ENCODE measurements at regions not wholly inside any gene's neighbourhood (a gene's known extent, or its start where the extent isn't known, plus 50 kb on each side); places are given as distances from the start of the nearest gene placed in this dataset.
A peak's percentile ranks its signal among the peaks of the same experiment; 100 is the strongest.

DNA sequence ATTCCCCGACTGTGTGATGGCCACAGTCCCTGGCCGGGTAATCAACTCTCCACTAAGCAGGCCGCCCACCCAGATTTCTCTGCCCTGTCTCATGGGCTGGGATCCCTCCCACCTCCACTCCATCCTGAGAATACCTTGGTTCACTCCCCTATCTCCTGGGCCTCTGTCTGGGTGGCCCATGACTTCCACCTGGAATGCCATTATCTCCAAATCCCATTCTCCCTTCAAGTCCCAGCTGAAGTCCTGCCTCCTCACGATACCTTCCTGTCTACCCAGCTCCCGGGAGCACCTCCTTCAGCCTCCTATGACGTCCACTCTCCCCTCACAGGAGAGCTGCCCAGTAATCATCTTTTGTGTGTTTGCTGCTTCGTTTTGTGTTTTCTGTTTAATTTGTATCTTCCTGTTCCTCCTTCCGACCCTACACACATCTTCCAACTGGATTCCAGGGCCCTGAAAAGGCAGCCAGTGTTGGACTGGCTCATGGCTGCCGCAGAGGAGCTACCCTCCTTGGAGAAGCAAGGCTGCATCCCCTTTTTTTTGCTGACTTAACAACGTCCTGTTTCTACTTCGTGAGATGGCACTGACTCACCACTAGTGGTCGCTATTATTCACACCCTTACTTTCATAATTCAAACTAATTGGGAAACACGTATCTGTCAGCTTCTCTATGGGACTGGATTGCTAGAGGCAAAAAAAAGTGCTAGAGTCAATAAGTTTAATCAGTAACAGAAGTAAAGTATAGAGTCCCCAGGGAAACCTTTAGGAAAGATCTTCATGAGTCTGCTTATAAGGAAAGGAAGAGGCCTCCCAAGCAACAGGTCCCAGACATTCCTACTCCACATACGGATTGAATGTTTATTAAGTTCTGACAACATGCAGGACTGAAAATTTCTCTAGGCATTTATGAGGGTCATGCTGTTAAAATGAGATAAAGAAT, 171.9 kb upstream of the GATA6 start:
- no peak for DNase-seq (ENCODE audit: extremely low read depth, low read depth)
- TF ChIP-seq, protein P1, sequence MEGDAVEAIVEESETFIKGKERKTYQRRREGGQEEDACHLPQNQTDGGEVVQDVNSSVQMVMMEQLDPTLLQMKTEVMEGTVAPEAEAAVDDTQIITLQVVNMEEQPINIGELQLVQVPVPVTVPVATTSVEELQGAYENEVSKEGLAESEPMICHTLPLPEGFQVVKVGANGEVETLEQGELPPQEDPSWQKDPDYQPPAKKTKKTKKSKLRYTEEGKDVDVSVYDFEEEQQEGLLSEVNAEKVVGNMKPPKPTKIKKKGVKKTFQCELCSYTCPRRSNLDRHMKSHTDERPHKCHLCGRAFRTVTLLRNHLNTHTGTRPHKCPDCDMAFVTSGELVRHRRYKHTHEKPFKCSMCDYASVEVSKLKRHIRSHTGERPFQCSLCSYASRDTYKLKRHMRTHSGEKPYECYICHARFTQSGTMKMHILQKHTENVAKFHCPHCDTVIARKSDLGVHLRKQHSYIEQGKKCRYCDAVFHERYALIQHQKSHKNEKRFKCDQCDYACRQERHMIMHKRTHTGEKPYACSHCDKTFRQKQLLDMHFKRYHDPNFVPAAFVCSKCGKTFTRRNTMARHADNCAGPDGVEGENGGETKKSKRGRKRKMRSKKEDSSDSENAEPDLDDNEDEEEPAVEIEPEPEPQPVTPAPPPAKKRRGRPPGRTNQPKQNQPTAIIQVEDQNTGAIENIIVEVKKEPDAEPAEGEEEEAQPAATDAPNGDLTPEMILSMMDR (IDR thresholded peaks at IDR 0.05; ENCODE audit: low read depth, low read length) = peak; percentile 78

DNA sequence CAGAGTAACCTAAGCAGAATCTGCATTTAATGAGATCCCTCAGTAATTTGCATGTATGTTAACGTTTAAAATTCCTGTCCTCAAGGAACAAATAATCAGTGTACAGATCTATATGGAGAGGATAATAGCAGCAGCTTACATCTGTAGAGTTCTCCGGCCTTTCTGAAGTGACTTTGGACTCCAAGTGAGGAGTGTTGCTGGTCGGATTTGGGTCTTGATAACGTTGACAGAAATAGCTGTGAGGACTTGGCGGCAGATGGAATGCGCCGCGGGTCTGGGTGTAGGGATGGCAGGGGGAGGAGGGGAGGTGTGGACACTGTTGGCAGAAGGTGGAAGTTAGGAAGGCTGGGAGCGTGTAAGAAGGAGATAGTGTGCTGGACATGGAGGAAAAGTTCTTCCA, 170.9 kb upstream of the GATA6 start:
- TF ChIP-seq, protein P1 (IDR thresholded peaks at IDR 0.05; ENCODE audit: low read depth, low read length) = no peak
- DNase-seq (ENCODE audit: extremely low read depth, low read depth) = no peak

DNA sequence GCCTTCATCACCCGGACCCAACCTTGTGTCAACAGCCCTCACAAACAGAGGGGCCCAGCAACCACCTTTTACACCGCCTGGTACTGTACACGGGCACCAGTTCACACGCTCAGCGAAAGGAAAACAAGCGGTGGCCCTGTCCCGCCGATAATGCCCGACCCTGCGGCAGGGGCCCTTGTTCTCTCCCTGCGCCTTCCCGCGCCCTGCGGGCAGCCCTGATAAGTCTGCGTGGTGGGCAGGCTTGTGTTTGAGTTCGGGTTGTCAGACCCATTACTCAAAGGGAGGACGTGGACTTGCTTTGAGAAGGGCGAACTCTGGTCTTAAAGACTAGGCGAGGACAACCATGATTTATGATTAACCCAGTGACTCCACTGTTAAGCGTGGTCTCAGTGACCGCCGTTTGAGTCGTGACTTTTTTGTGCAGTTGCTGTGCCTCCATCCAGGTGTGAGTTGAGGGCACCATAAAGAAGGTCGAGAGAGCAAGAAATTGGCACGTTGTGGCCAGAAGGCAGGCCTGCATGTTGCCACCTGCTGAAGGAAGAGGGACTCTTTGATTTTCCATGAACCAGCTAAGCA, 167.4 kb upstream of the GATA6 start:
- TF ChIP-seq, protein P1 (IDR thresholded peaks at IDR 0.05; ENCODE audit: low read depth, low read length) = no peak

DNA sequence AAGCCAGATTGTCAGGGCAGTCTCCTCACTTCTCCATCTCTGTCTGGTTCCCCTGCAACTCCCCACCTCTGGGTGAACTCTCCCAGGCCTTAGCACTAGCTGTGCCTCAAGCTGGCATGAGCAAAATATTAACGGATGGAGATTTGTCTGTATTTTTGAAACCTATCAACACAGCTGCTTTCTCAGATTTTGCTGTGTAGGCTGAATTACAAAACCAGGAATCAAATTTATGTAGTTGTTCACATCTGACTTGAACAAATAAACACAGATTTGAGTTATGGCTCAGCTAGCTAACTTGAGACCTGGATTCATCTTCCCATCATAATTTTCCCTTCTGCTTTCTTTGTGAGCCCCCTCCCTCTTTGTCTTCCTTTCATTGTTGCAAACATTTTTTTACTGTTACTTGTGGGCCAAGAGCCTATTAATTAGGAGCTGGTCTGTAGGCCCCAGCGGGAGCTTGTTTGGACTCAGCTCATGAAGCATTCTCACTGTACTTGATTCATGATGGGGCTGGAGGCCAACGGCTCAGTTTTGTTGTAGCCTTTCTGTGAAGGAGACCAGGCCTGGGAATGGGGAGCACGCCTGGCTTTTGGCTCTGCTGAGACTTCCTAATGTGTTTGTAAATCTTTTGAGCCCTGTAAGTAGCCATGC, 164.1 kb upstream of the GATA6 start:
- TF ChIP-seq, protein P1 (IDR thresholded peaks at IDR 0.05; ENCODE audit: low read depth, low read length) = no peak
- no peak for DNase-seq (ENCODE audit: extremely low read depth, low read depth)

More for the DNA sequence above, 167.4 kb upstream of the GATA6 start:
- no peak for DNase-seq (ENCODE audit: extremely low read depth, low read depth)

DNA sequence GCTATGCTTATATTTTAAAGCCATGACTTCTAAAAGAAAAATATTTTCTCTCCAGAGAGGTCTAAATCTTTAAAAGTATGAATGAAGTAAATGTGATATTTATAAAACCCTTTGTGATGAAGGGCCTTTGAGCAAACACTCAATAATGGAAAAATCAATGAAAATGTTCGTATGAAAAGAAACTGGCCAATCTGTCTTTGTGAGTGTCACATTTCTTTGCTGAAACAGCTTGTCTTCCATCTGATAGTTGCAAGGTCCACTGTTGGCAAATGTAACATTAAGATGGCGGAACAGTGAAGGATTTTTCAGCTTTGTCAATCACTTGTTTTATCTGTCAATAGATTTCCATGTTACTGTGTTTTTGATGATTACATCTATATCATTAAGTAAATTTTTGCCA, 162.9 kb upstream of the GATA6 start:
- DNase-seq (ENCODE audit: extremely low read depth, low read depth) = no peak

DNA sequence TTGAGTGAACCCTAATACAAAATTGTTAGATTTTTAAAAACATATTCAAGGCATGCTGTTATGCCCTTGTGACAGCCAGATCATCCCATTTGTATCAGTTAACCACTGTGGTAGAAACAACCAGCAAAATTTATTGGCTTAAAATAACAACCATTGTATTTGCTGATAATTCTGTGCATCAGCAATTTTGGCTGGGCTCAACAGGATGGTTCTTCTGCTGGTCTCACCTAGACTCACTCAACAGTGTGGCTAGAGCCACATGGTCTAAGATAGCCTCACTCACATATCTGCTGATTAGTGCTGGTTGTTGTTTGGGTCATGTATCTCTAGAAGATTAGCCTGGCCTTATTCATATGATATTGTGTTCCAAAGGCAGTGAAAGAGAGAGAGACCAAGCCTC, 160.1 kb upstream of the GATA6 start:
- no peak for DNase-seq (ENCODE audit: extremely low read depth, low read depth)
- TF ChIP-seq, protein P1 (IDR thresholded peaks at IDR 0.05; ENCODE audit: low read depth, low read length) = no peak

More for the DNA sequence above, 162.9 kb upstream of the GATA6 start:
- TF ChIP-seq, protein P1 (IDR thresholded peaks at IDR 0.05; ENCODE audit: low read depth, low read length) = no peak

DNA sequence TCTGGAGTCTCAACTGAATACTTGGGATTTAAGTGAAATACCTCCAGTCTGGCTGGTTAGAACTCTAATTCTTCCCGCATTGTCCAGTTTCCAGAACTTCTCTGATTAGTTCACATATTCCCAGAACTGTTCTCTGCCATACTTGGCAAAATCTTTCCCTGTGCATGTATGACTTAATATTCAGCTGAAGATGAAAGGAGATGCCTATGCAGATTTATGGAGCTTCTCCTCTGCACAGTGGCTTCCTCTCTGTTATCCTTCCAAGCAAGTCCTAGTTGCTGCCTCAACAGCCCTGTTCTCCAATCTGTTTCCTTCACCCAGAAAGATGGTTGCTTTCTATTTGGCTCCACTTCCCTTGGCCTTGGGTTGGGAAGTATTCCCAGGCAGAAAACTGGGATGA, 155.4 kb upstream of the GATA6 start:
- TF ChIP-seq, protein P1 (IDR thresholded peaks at IDR 0.05; ENCODE audit: low read depth, low read length) = no peak
- no peak for DNase-seq (ENCODE audit: extremely low read depth, low read depth)

Data from AG09319 (cell line).